Right lobe of liver (tissue), 6 donors: ENCODE measurements at regions not wholly inside any gene's neighbourhood (a gene's known extent, or its start where the extent isn't known, plus 50 kb on each side); places are given as distances from the start of the nearest gene placed in this dataset.
A peak's percentile ranks its signal among the peaks of the same experiment; 100 is the strongest.

ENCODE experiments used
- ATAC-seq, 4 donors: fragments of 200-7000 bp; cut with Tn5 transposase; one replicate each; pipeline ENCODE4 v1.9.1; 2020; ENCODE audit warnings: mild to moderate bottlenecking in 4 of 4, moderate library complexity in 4 of 4
- DNase-seq, 3 donors: peaks; one replicate each; pipeline ENCODE4 v3.0.0-alpha.2; 2020
- H3K27ac ChIP-seq, 3 donors: fragments of 200-600 bp; one replicate each; pipeline ENCODE4 v1.8.0; 2022
- H3K27me3 ChIP-seq, 2 donors: fragments of 200-600 bp; one replicate each; pipeline ENCODE4 v1.8.0; 2022
- H3K36me3 ChIP-seq, 4 donors: fragments of 200-600 bp; sonication (generic) in 1 of 4; one replicate each; pipeline versions ENCODE4 v1.5.1 to v1.8.0; 2017 to 2022; ENCODE audit warnings: control low read depth in 1 of 4
- H3K4me1 ChIP-seq, 4 donors: fragments of 200-600 bp; sonication (generic) in 1 of 4; one replicate each; pipeline versions ENCODE4 v1.5.1 to v1.8.0; 2017 to 2022; ENCODE audit warnings: control low read depth in 1 of 4
- H3K4me3 ChIP-seq, 3 donors: fragments of 200-600 bp; one replicate each; pipeline ENCODE4 v1.8.0; 2022
- H3K9me3 ChIP-seq, 4 donors: fragments of 200-600 bp; sonication (generic) in 1 of 4; one replicate each; pipeline versions ENCODE4 v1.5.1 to v1.8.0; 2017 to 2022; ENCODE audit warnings: control low read depth in 1 of 4
- POLR2A ChIP-seq: fragments of 450-650 bp; IDR thresholded peaks from one replicate; pipeline ENCODE4 v1.6.1; 2017; ENCODE audit warnings: antibody characterized with exemption, mild to moderate bottlenecking
- WGBS: methylation state at CpG from one replicate; pipeline ENCODE4 v1.1.6; 2018; ENCODE audit warnings: low coverage, low lambda C conversion rate; ENCODE audit not compliant: insufficient coverage; ENCODE audit errors: missing lambda C conversion rate; 5-methylcytosine and 5-hydroxymethylcytosine counted together
- intact Hi-C, 2 donors: fragments of 100-400 bp; cut with DNase I; formaldehyde crosslinking; loops; one replicate each; pipeline versions ENCODE4 v1.11.2 to v1.14.1; 2022
- TF ChIP-seq, protein P1 (sequence below), 4 donors: fragments of 200-600 bp in 3 of 4; fragments of 450-650 bp in 1 of 4; IDR thresholded peaks; one replicate each; pipeline versions ENCODE4 v1.5.1 to v1.8.0; 2016 to 2022; ENCODE audit warnings: antibody characterized with exemption in 4 of 4, mild to moderate bottlenecking in 2 of 4
- donor health status: DM: no; HTN: yes; CAD: no.
- donor health status: DM: no; HTN: no; CAD: no.
- donor health status: DM: no; HTN: no; CAD: no.
- donor health status: DM: no; HTN: yes; CAD: no.
- donor health status: DM: no; HTN: yes; CAD: no.

DNA sequence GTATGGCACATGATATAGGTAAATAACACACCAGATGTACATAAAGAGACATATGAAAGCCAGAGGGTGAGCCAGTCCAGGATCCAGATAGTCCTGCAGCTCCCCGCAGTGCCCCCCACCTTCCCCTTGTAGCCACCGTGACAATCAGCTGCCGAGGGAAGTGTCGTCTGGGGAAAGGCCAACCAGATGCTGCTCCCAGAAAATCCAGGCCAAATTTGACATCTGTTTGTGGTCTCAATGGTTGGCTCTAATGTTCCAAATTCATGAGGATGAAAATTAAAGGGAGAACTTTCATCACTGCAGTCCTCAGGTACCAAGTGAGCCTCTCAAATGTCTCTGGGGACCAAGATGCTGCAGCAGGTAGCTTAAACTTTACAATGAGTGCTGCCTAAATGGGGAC lies 210.3 kb downstream of the PTEN start:
- DNase-seq, result no peak
- ATAC-seq, result no peak
- Histone ChIP-seq H3K4me1 (peaks cover 0 to 9% (median 0%) of the 10 kb centered on the region in 4 donors), H3K36me3 (no peaks in the 10 kb centered on the region), H3K27ac (no peak overlapping the region), H3K9me3 (no peaks in the 10 kb centered on the region), H3K27me3 (no peaks in the 10 kb centered on the region), H3K4me3 (no peak overlapping the region)
- 90% methylated on average over 2 of the region's 4 CpGs for WGBS
- intact Hi-C loops, result no loop called here
- TF ChIP-seq POLR2A, result no peak
- TF ChIP-seq, protein P1, sequence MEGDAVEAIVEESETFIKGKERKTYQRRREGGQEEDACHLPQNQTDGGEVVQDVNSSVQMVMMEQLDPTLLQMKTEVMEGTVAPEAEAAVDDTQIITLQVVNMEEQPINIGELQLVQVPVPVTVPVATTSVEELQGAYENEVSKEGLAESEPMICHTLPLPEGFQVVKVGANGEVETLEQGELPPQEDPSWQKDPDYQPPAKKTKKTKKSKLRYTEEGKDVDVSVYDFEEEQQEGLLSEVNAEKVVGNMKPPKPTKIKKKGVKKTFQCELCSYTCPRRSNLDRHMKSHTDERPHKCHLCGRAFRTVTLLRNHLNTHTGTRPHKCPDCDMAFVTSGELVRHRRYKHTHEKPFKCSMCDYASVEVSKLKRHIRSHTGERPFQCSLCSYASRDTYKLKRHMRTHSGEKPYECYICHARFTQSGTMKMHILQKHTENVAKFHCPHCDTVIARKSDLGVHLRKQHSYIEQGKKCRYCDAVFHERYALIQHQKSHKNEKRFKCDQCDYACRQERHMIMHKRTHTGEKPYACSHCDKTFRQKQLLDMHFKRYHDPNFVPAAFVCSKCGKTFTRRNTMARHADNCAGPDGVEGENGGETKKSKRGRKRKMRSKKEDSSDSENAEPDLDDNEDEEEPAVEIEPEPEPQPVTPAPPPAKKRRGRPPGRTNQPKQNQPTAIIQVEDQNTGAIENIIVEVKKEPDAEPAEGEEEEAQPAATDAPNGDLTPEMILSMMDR (IDR thresholded peaks at IDR 0.05), result no peak

DNA sequence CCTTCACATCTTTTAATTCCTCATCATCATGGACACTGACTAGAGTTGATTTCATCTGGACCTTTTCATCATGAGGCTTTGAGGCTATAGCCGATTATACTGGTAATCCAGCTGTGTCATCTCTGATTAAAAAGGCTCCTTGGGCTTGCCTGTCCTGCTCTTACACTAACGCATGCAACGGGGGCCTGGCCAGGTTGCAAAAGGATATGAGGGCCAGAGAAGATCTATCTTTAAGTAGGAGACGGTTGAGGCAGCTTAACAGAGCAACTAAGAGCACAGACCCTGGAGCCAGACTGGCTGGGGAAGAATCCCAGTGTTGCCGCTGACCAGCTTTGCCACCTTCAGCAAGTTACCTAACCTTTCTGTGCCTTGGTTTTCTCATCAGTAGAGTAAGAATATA lies 211.5 kb downstream of the PTEN start:
- TF ChIP-seq POLR2A, result no peak
- TF ChIP-seq, protein P1 (IDR thresholded peaks at IDR 0.05), result no peak
- DNase-seq (no peak), ATAC-seq (no peak)
- no peaks in the 10 kb centered on the region for H3K36me3 ChIP-seq
- H3K4me1 ChIP-seq, result peaks cover 0 to 18% (median 4%) of the 10 kb centered on the region in 4 donors
- no peak overlapping the region for H3K4me3 ChIP-seq
- intact Hi-C loops, result no loop called here
- H3K27ac ChIP-seq, result no peak overlapping the region
- no peaks in the 10 kb centered on the region for H3K9me3 ChIP-seq
- WGBS, result 96% methylated on average over 4 of the region's 5 CpGs
- no peaks in the 10 kb centered on the region for H3K27me3 ChIP-seq

DNA sequence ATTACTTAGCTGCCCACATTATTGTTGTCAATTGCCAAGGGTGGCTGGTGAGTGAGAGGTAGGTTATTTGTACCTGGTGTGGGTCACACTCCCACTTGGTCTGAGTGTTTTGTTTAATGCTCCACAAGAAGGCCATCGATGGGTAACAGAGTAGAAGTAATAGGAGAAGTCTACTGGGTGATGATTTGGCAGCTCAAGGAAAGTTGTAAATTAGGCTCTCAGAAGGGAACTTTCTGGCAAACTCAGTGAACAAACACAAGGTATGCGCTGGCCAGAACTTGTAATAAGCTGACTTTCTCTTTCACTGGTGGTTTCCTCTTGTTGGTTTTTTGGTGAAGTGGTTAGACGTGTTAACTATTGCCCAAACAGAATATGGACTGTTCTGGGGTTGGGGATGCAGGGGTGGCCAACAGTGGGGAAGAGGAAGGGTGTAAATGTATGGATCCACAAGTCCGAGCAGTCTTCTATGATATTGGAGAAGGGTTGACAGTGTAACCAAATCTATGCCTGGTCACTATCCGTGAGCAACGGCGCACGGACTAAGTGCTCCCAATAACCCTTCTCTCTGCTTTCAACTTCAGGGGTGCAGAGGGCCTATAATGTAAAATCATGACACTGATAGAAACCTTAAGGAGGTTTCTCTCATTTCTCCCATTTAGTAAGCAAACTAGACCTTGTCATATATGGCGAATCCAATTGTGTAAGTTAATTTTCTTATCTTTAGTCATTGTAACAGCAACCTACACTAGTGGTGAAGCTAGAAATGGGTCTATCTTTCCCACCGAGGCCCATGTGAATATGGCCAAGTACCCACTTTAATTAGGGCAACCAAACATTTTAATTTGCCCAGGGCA lies 212.8 kb downstream of the PTEN start:
- 51% methylated on average over 6 of the region's 10 CpGs for WGBS
- intact Hi-C loops, result no loop called here
- Histone ChIP-seq H3K4me1 (peaks cover 0 to 22% (median 9%) of the 10 kb centered on the region in 4 donors), H3K9me3 (no peaks in the 10 kb centered on the region), H3K27ac (no peak overlapping the region), H3K27me3 (no peaks in the 10 kb centered on the region), H3K4me3 (no peak overlapping the region), H3K36me3 (no peaks in the 10 kb centered on the region)
- TF ChIP-seq, protein P1 (IDR thresholded peaks at IDR 0.05), result no peak
- no peak for TF ChIP-seq POLR2A
- no peak for DNase-seq
- ATAC-seq, result peak in 2 of 4 donors; percentile 14 to 43

DNA sequence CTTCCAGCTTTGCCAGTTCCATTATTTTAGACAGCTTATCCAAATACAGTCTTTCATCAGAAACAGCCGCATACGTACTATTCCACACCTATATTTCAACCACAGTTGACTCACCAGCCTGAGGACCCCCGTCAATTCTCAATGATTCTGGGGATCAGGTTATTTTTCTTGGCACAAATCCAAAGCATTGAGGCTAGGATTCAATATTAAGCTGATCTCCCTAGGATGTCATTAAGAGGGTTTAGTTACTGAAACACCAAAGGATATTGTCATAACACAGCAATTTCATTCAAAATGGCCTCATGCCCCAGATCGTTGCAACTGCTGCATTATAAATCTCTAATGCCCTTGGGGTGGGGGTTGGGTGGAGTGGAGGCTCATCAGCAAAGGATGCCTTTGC lies 214.6 kb downstream of the PTEN start:
- Histone ChIP-seq H3K4me3 (no peak overlapping the region), H3K36me3 (no peaks in the 10 kb centered on the region), H3K27me3 (no peaks in the 10 kb centered on the region), H3K9me3 (no peaks in the 10 kb centered on the region), H3K4me1 (peaks cover 0 to 39% (median 17%) of the 10 kb centered on the region in 4 donors), H3K27ac (no peak overlapping the region)
- TF ChIP-seq, protein P1 (IDR thresholded peaks at IDR 0.05), result no peak
- TF ChIP-seq POLR2A, result no peak
- intact Hi-C loops, result no loop called here
- DNase-seq (no peak), ATAC-seq (no peak)
- WGBS, result 81% methylated on average over 4 of the region's 4 CpGs
